Kidney glomerular epithelial cell (primary cell): ENCODE measurements at regions not wholly inside any gene's neighbourhood (a gene's known extent, or its start where the extent isn't known, plus 50 kb on each side); places are given as distances from the start of the nearest gene placed in this dataset.

ENCODE experiments used
- DNase-seq: peaks from one replicate; lab custom pipeline; 2025; lab: John Stamatoyannopoulos, UW

GRCh38 chr4:67122029-67122428, 423.3 kb downstream of the CENPC start:
- no peak for DNase-seq

GRCh38 chr4:67120369-67120768, 424.9 kb downstream of the CENPC start:
- no peak for DNase-seq

DNA sequence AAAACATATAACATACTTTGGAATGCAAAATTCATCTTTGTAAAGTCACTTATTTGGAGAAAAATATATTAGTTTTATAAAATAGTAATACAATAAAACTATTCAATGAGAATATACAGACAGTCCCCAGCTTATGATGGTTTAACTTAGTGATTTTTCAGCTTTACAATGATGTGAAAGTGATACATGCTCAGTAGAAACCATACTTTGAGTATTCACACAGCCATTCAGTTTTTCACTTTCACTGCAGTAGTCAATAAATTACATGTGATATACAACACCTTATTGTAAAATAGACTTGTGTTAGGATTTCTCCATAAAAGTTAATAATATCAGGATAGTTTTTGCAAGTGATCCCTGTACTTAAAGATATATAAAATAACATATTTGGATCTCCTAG, 436.0 kb downstream of the CENPC start:
- DNase-seq: no peak

- no peak for DNase-seq
Observed at GRCh38 chr4:67106861-67107460, 438.3 kb downstream of the CENPC start.

DNA sequence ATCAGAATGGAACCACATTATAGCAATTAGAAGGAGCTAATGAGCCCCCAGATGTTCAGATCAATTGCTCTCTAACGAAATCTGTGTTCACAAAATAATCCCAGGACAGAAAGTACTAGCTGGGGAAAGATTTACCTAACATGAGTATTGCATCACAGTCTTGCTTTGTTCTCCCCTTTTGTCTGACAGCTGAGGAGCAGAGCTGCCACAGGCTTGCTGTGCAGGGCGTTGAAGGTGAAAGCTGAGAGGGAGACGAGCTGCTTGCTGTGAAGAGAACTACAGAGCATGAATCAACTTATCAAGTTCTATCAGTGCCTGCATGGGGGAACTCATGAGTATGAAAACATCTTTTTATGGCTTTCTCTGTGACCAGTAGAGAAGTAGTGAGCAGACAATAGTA, 441.2 kb downstream of the CENPC start:
- no peak for DNase-seq

- no peak for DNase-seq
Observed at GRCh38 chr4:67103001-67103747, 442.1 kb downstream of the CENPC start.

DNA sequence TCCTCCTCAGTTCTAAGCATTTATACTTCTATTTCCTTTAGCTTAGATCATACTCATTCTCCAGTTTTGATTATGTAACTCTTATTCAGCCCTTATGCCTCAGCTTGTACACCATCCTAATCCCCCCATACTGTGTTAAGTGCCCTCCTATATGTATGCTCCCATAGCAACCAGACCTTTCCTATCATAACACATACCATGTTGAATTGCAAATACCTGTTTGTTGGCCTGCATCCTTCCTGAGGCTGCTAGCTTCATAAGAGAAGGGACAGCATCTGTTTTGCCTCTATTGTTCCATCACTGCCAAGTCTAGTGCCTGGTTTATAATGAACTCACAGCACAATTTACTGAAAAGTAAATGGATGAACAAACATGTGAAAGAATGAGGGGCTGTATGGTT, 443.7 kb downstream of the CENPC start:
- no peak for DNase-seq

DNA sequence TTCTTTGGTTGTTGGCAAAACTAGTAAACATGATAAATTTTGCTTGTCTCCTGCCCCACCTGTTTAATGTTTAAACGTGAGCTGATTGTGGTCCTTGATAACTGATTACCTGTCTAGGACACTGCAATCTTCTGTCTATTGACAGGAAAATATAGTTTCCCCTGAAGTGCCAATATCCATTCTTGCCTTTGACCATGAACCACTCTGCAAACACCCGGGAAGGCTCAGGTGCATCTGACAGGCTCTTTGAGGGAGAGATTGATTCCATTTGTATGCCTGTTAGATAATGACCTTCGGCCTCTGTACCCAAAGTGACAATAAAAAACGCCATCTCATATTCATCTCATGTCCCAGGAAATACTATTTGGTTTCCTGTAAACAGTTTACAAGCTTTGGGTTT, 453.0 kb downstream of the CENPC start:
- no peak for DNase-seq

DNA sequence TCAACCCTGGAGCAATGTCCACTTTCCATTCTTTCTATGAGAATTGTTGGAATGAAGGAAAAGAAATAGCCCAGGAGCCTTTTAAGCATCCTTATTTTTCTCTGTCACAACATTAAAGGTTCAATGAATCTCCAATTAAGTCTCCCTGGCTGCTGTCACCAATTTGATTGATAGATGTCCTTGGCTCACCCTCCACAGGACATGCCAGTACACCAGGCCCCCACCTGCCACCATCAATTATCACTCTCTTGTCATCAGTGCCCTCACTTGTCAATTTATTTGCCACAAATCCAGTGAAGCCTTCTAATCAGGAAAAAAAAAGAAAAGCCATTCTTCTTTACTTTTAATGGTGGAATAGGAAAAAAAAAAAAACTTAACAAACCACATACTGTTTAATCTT, 453.6 kb downstream of the CENPC start:
- no peak for DNase-seq

DNA sequence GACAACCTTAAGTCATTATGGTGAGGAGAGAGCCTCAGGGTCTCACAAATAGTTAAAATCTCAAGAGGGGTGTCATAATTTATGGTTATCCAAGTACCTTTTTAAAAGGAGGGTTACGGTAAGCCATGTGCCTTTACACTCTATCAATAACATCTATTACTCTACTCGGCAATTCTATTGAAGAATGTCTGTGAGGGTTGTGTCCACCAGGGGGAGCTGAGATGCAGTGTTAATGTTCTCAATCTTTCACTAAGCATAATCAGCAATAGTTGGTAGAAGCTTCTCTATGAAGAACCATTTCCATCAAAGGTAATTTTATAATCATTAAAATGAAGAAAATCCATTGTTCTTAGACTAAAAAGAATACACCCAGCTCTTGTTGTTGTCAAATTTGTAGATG, 457.4 kb downstream of the CENPC start:
- peak; percentile 2 for DNase-seq

GRCh38 chr4:67084783-67085182, 460.5 kb downstream of the CENPC start:
- no peak for DNase-seq

DNA sequence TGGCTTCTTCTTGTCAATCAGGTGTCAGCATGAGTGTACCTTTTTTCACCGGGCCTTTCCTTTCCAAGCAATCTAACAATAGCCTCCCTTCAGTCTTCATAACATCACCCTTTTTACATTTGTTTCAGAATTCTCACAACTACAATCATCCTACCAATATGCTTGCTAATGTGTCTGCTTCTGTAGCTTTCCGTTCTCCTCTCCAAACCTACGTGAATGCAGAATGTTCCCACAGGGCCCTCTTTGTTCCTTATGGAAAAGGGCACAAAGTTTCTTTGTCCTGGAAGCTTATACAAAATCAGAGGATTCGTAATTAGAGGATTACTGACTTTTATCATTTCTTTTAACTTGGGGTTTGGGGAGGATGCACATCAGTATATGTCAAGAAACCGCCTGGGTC, 461.8 kb downstream of the CENPC start:
- DNase-seq: no peak

DNA sequence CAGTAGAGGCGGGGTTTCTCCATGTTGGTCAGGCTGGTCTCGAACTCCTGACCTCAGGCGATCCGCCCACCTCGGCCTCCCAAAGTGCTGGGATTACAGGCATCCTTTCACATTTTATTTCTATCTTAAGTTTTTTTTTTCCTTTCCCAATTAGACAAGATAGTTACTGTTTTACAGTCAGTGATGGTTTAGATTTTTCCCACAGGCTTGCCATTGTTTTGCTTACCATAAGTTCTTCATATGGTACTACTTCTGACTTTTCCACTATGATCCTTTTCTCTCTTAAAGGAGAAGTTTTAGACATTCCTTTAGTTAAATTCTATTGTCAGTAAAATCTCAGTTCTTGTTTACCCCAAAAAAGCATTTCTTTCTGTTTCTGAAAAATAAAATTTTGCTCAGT, 462.6 kb downstream of the CENPC start:
- DNase-seq: no peak

DNA sequence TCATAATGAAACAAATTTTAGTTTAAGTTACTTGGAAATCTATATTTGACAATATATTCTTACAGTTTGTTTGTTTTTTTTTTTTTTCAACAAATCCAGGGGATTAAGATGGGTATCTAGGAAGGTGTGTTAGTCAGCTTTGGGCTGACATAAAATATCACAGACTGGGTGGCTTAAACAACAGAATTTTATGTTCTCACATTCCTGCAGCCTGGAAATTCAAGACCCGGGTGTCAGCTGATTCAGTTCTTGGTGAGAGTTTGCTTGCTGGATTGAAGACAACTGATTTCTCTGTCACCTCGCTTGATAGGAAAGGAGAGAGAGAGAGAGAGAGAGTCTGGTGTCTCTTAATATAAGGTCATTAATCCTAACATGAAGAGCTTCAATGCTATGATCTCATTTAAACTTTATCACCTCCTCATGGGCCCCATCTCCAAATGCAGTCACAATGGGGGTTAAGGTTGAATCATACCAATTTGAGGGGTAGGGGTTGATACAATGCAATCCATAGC, 465.2 kb downstream of the CENPC start:
- DNase-seq: no peak

- DNase-seq: no peak
Observed at GRCh38 chr4:67071641-67072040, 473.7 kb downstream of the CENPC start.

- no peak for DNase-seq
Observed at GRCh38 chr4:67055319-67055718, 490.0 kb downstream of the CENPC start.

- DNase-seq: no peak
Observed at GRCh38 chr4:67054896-67055295, 490.4 kb downstream of the CENPC start.

DNA sequence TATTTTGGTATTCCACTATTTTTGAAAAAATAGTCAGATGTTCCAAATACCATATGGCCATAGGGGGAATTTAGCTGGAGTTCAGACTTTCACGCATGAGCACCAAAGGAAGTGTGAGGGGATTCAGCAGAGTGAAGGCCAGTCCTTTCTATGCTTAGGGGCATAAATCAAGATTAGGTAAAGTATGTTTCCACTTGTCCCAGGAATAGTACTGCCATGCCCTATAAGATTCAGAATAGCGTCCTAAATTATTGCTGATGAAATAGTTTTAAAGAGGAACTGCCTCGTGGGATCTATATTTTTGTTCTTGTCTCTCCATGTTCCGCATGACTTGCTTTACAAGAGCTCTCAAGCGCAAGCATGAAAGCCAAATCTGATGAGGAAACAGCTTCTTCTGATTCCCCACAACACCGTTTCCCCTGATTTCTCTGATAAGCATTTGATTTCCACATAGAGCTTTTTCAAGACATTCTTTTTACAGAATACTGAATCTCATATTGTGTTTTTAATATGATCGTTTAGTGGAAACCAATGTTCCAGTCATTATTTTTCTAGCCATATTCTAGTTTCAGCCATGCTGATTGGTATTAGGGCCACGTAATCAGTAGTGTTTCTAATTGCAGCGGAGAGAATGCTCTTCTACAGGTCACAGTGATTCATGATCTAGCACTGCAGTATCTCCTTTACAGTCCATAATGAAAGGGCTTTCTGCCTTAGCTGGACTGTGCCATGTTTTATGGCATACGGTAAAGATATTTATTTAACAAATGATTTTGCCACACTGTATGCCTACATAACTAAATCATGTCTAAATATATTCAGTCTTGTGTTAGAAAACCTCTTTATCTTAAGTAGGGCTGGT, 492.3 kb downstream of the CENPC start:
- no peak for DNase-seq

GRCh38 chr4:67051000-67051789, 494.1 kb downstream of the CENPC start:
- DNase-seq: no peak

DNA sequence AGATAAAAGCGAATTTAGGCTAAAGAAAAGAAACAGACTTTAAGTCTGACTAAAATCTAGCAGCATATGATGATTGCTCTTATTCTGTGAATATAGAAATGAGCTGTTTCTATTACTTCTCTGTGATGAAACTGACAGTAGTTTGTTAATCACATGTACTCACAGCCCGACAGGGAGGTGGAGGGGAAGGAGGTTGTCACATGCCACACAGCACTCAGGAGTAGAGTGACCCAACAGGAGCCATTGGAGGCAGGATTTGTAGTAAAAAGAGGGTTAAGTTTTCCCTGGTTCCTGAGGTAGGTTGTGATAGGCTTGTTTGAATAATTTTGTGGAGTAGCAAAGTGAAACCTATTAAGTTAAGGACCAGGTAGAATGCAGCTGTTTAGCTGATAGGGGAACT, 495.9 kb downstream of the CENPC start:
- no peak for DNase-seq

DNA sequence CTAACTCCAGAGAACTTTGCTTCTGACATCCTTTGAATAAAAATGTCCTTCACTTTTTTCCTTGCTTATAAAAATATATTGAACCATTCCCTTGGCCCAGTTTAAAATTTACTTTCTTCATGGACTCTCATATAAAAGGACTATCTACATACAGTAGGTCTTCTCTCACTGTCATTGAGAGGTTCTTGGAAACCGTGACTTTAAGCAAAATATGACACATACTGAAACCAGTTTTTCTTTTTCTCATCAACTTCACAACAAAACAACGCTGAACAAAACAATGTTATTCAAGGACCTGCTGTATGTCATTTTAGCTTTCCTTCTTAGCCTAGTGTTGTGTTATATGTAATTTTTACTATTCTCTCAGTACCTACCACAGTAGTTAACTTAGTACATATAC, 496.8 kb downstream of the CENPC start:
- DNase-seq: no peak

- no peak for DNase-seq
Observed at GRCh38 chr4:67040315-67040714, 505.0 kb downstream of the CENPC start.
